NCI-H2029 (cell line): ENCODE measurements at regions not wholly inside any gene's neighbourhood (a gene's known extent, or its start where the extent isn't known, plus 50 kb on each side); places are given as distances from the start of the nearest gene placed in this dataset.

Source experiments
- DNase-seq: peaks from one replicate; lab custom pipeline; 2025; lab: John Stamatoyannopoulos, UW

- no peak for DNase-seq
Measured at GRCh38 chr5:63323926-63324325, 638.3 kb downstream of the HTR1A start.

- DNase-seq = no peak
Measured at GRCh38 chr5:63314551-63314950, 647.7 kb downstream of the HTR1A start.

- DNase-seq = no peak
Measured at GRCh38 chr5:63310644-63311043, 651.6 kb downstream of the HTR1A start.

GRCh38 chr5:63306909-63307308, 655.3 kb downstream of the HTR1A start:
- no peak for DNase-seq

- DNase-seq = no peak
Measured at GRCh38 chr5:63293317-63293716, 668.9 kb downstream of the HTR1A start.

- no peak for DNase-seq
Measured at GRCh38 chr5:63286724-63287123, 675.5 kb downstream of the HTR1A start.

GRCh38 chr5:63263411-63263810, 684.8 kb downstream of the LRRC70 start:
- DNase-seq = no peak

- DNase-seq = no peak
Measured at GRCh38 chr5:63262185-63262981, 683.8 kb downstream of the LRRC70 start.

GRCh38 chr5:63261695-63262094, 683.1 kb downstream of the LRRC70 start:
- no peak for DNase-seq

GRCh38 chr5:63255594-63255993, 677.0 kb downstream of the LRRC70 start:
- DNase-seq = no peak

GRCh38 chr5:63250939-63251338, 672.3 kb downstream of the LRRC70 start:
- DNase-seq = no peak

- DNase-seq = no peak
Measured at GRCh38 chr5:63249960-63250359, 671.3 kb downstream of the LRRC70 start.

- DNase-seq = no peak
Measured at GRCh38 chr5:63247651-63248050, 669.0 kb downstream of the LRRC70 start.

- DNase-seq = no peak
Measured at GRCh38 chr5:63245271-63245670, 666.7 kb downstream of the LRRC70 start.

GRCh38 chr5:63240063-63240755, 661.6 kb downstream of the LRRC70 start:
- DNase-seq = no peak

GRCh38 chr5:63233911-63234310, 655.3 kb downstream of the LRRC70 start:
- DNase-seq = no peak

- DNase-seq = no peak
Measured at GRCh38 chr5:63233361-63233760, 654.7 kb downstream of the LRRC70 start.

- no peak for DNase-seq
Measured at GRCh38 chr5:63230754-63231153, 652.1 kb downstream of the LRRC70 start.

- DNase-seq = no peak
Measured at GRCh38 chr5:63228154-63228553, 649.5 kb downstream of the LRRC70 start.

GRCh38 chr5:63220244-63220643, 641.6 kb downstream of the LRRC70 start:
- no peak for DNase-seq

GRCh38 chr5:63217422-63217821, 638.8 kb downstream of the LRRC70 start:
- DNase-seq = no peak

GRCh38 chr5:63213256-63213655, 634.6 kb downstream of the LRRC70 start:
- DNase-seq = no peak

- DNase-seq = no peak
Measured at GRCh38 chr5:63211448-63212132, 633.0 kb downstream of the LRRC70 start.
